Stomach (tissue), 8 donors: ENCODE measurements at regions not wholly inside any gene's neighbourhood (a gene's known extent, or its start where the extent isn't known, plus 50 kb on each side); places are given as distances from the start of the nearest gene placed in this dataset.

ENCODE experiments used
- DNase-seq, 2 donors: peaks; one replicate each; pipeline versions ENCODE4 v3.0.0 to v3.0.0-alpha.2; 2013 to 2019
- H3K27ac ChIP-seq, 5 donors: fragments of 200-600 bp in 4 of 5; sonication (generic) in 4 of 5; one replicate each; pipeline ENCODE4 v1.5.1; 2013 to 2019; ENCODE audit warnings: mild to moderate bottlenecking in 1 of 5, moderate library complexity in 1 of 5
- H3K27me3 ChIP-seq, 3 donors: fragments of 200-600 bp; sonication (generic); one replicate each; pipeline ENCODE4 v1.5.1; 2017 to 2019; ENCODE audit warnings: mixed run types in 1 of 3
- H3K36me3 ChIP-seq, 4 donors: fragments of 200-600 bp; sonication (generic); 1 replicate in 3 of 4; 2 replicates in 1 of 4; pipeline ENCODE4 v1.5.1; 2016 to 2019
- H3K4me1 ChIP-seq, 4 donors: fragments of 200-600 bp; sonication (generic); one replicate each; pipeline ENCODE4 v1.5.1; 2016 to 2019
- H3K4me3 ChIP-seq, 4 donors: fragments of 200-600 bp; sonication (generic) in 3 of 4; one replicate each; pipeline ENCODE4 v1.5.1; 2016 to 2019; ENCODE audit warnings: mild to moderate bottlenecking in 1 of 4
- H3K9me3 ChIP-seq, 4 donors: fragments of 200-600 bp; sonication (generic); one replicate each; pipeline ENCODE4 v1.5.1; 2016 to 2019
- EP300 ChIP-seq: sonication (generic); formaldehyde crosslinking; IDR thresholded peaks from one replicate; pipeline ENCODE4 v1.6.1; 2017; ENCODE audit warnings: antibody characterized with exemption
- POLR2A ChIP-seq, 4 donors: fragments of 450-650 bp; IDR thresholded peaks; one replicate each; pipeline ENCODE4 v1.6.1; 2016; ENCODE audit warnings: antibody characterized with exemption in 4 of 4, control low read depth in 2 of 4, mild to moderate bottlenecking in 1 of 4, moderate library complexity in 1 of 4
- POLR2AphosphoS5 ChIP-seq, 3 donors: sonication (generic); formaldehyde crosslinking; IDR thresholded peaks; one replicate each; pipeline ENCODE4 v1.6.1; 2016; ENCODE audit warnings: antibody characterized with exemption in 3 of 3
- WGBS, 5 donors: extraction: QIAGEN DNeasy Blood & Tissue Kit in 3 of 5; methylation state at CpG; one replicate each; pipeline versions ENCODE4 v1.1.5 to v1.1.7; 2013 to 2018; 5-methylcytosine and 5-hydroxymethylcytosine counted together
- intact Hi-C: fragments of 100-400 bp; cut with DNase I; formaldehyde crosslinking; loops from one replicate; pipeline ENCODE4 v1.15.1; 2023; ENCODE audit warnings: low total_unique reads
- TF ChIP-seq, protein P1 (sequence below), 7 experiments: fragments of 450-650 bp in 4 of 7; fragments of 200-600 bp in 3 of 7; sonication (generic) in 3 of 7; IDR thresholded peaks; one replicate each; pipeline ENCODE4 v1.5.1; 2016 to 2019; ENCODE audit warnings: antibody characterized with exemption in 7 of 7, control low read depth in 2 of 7, mild to moderate bottlenecking in 1 of 7
- donor health status: healthy with polysubstance abuse.
- donor health status: Bipolar disorder and iron deficiency.
- donor health status: healthy.

- 54 to 68% (median 66%) methylated on average over 1 of the region's 1 CpG for WGBS, 5 donors
- TF ChIP-seq EP300, result no peak
- TF ChIP-seq, protein P1, sequence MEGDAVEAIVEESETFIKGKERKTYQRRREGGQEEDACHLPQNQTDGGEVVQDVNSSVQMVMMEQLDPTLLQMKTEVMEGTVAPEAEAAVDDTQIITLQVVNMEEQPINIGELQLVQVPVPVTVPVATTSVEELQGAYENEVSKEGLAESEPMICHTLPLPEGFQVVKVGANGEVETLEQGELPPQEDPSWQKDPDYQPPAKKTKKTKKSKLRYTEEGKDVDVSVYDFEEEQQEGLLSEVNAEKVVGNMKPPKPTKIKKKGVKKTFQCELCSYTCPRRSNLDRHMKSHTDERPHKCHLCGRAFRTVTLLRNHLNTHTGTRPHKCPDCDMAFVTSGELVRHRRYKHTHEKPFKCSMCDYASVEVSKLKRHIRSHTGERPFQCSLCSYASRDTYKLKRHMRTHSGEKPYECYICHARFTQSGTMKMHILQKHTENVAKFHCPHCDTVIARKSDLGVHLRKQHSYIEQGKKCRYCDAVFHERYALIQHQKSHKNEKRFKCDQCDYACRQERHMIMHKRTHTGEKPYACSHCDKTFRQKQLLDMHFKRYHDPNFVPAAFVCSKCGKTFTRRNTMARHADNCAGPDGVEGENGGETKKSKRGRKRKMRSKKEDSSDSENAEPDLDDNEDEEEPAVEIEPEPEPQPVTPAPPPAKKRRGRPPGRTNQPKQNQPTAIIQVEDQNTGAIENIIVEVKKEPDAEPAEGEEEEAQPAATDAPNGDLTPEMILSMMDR (IDR thresholded peaks at IDR 0.05), result no peak
- TF ChIP-seq POLR2AphosphoS5 (IDR thresholded peaks at IDR 0.05), result no peak
- no peak for TF ChIP-seq POLR2A (IDR thresholded peaks at IDR 0.05)
- Histone ChIP-seq H3K4me3 (no peak overlapping the region), H3K9me3 (peaks cover 0 to 9% (median 3%) of the 10 kb centered on the region in 4 donors), H3K4me1 (no peaks in the 10 kb centered on the region), H3K36me3 (no peaks in the 10 kb centered on the region), H3K27me3 (no peaks in the 10 kb centered on the region), H3K27ac (no peak overlapping the region)
- peak in 1 of 2 donors; percentile 11 for DNase-seq
- intact Hi-C loops, result no loop called here
These were observed 63.6 kb upstream of the NGF start for GRCh38 chr1:115401676-115402075.

GRCh38 chr1:115400891-115401290 is 62.8 kb upstream of the NGF start:
- H3K36me3 ChIP-seq, result no peaks in the 10 kb centered on the region
- intact Hi-C loops, result no loop called here
- no peaks in the 10 kb centered on the region for H3K27me3 ChIP-seq
- no peaks in the 10 kb centered on the region for H3K4me1 ChIP-seq
- H3K4me3 ChIP-seq, result no peak overlapping the region
- H3K27ac ChIP-seq, result no peak overlapping the region
- WGBS, 5 donors, result 88 to 100% (median 96%) methylated on average over 1 of the region's 1 CpG
- peaks cover 0 to under 1% (median 0%) of the 10 kb centered on the region in 4 donors for H3K9me3 ChIP-seq
- DNase-seq, result no peak
- TF ChIP-seq POLR2AphosphoS5 (IDR thresholded peaks at IDR 0.05), result no peak
- TF ChIP-seq EP300, result no peak
- TF ChIP-seq, protein P1 (IDR thresholded peaks at IDR 0.05), result no peak
- TF ChIP-seq POLR2A (IDR thresholded peaks at IDR 0.05), result no peak

- DNase-seq, result no peak
- TF ChIP-seq EP300, result no peak
- TF ChIP-seq POLR2AphosphoS5 (IDR thresholded peaks at IDR 0.05), result no peak
- TF ChIP-seq, protein P1 (IDR thresholded peaks at IDR 0.05), result no peak
- H3K4me3 ChIP-seq, result no peak overlapping the region
These were observed 62.4 kb upstream of the NGF start for GRCh38 chr1:115400426-115400825.

GRCh38 chr1:115398745-115399144 is 60.7 kb upstream of the NGF start:
- Histone ChIP-seq H3K9me3 (no peaks in the 10 kb centered on the region), H3K4me3 (no peak overlapping the region), H3K27ac (no peak overlapping the region), H3K27me3 (no peaks in the 10 kb centered on the region), H3K4me1 (no peaks in the 10 kb centered on the region), H3K36me3 (no peaks in the 10 kb centered on the region)
- intact Hi-C loops, result no loop called here
- TF ChIP-seq POLR2AphosphoS5 (IDR thresholded peaks at IDR 0.05) (no peak), EP300 (no peak), POLR2A (IDR thresholded peaks at IDR 0.05) (no peak)
- TF ChIP-seq, protein P1 (IDR thresholded peaks at IDR 0.05), result no peak
- WGBS, 5 donors, result 52 to 70% (median 58%) methylated on average over 4 of the region's 4 CpGs
- no peak for DNase-seq

More at GRCh38 chr1:115400426-115400825, 62.4 kb upstream of the NGF start:
- H3K27ac ChIP-seq, result no peak overlapping the region
- no peaks in the 10 kb centered on the region for H3K36me3 ChIP-seq
- no peaks in the 10 kb centered on the region for H3K4me1 ChIP-seq
- no peaks in the 10 kb centered on the region for H3K9me3 ChIP-seq
- intact Hi-C loops, result no loop called here
- H3K27me3 ChIP-seq, result no peaks in the 10 kb centered on the region
- 74 to 91% (median 87%) methylated on average over 5 of the region's 5 CpGs for WGBS, 5 donors
